NB4 (cell line): ENCODE measurements at regions not wholly inside any gene's neighbourhood (a gene's known extent, or its start where the extent isn't known, plus 50 kb on each side); places are given as distances from the start of the nearest gene placed in this dataset.

Experiments used
- CTCF ChIP-seq: IDR thresholded peaks from one replicate; pipeline ENCODE4 v1.5.1; 2012; ENCODE audit warnings: low read depth, low read length
- POLR2A ChIP-seq: IDR thresholded peaks from 2 replicates; pipeline ENCODE4 v1.6.1; 2011; ENCODE audit warnings: mild to moderate bottlenecking; ENCODE audit not compliant: insufficient read length; ENCODE audit errors: extremely low read depth

- no peak for TF ChIP-seq POLR2A
- TF ChIP-seq CTCF = no peak
Observed at GRCh38 chr18:28407681-28408080, 230.8 kb upstream of the CDH2 start.
